GM23338 (cell line): ENCODE measurements at regions not wholly inside any gene's neighbourhood (a gene's known extent, or its start where the extent isn't known, plus 50 kb on each side); places are given as distances from the start of the nearest gene placed in this dataset.

Source experiments
- ATAC-seq: fragments of 200-7000 bp; cut with Tn5 transposase; 3 replicates; pipeline ENCODE4 v1.9.1; 2020
- DNase-seq: peaks from one replicate; pipeline ENCODE4 v3.0.0-alpha.2; 2015; ENCODE audit warnings: low spot score
- H2AFZ ChIP-seq: fragments of 200-600 bp; sonication (generic); 2 replicates; pipeline ENCODE4 v1.8.0; 2016; ENCODE audit warnings: antibody characterized with exemption, mild to moderate bottlenecking, moderate library complexity
- H3F3A ChIP-seq: fragments of 200-600 bp; sonication (generic); replicated peaks from 2 replicates; pipeline ENCODE4 v1.8.0; 2017; ENCODE audit warnings: antibody characterized with exemption, mixed run types, low read depth
- H3K27ac ChIP-seq: fragments of 200-600 bp; sonication (generic); 2 replicates; pipeline ENCODE4 v1.6.1; 2016; ENCODE audit warnings: low read depth
- H3K27me3 ChIP-seq: fragments of 200-600 bp; sonication (generic); 2 replicates; pipeline ENCODE4 v1.8.0; 2016; ENCODE audit warnings: mild to moderate bottlenecking, mixed run types, moderate library complexity; ENCODE audit not compliant: insufficient read depth
- H3K36me3 ChIP-seq: fragments of 200-600 bp; sonication (generic); 2 replicates; pipeline ENCODE4 v1.8.0; 2016; ENCODE audit warnings: mild to moderate bottlenecking; ENCODE audit not compliant: insufficient read depth
- H3K4me1 ChIP-seq: fragments of 200-600 bp; sonication (generic); 2 replicates; pipeline ENCODE4 v1.8.0; 2016; ENCODE audit warnings: mild to moderate bottlenecking, moderate library complexity; ENCODE audit not compliant: insufficient read depth
- H3K4me2 ChIP-seq: fragments of 200-600 bp; sonication (generic); 2 replicates; pipeline ENCODE4 v1.7.1; 2017; ENCODE audit warnings: mixed run types
- H3K4me3 ChIP-seq: fragments of 200-600 bp; sonication (generic); 2 replicates; pipeline ENCODE4 v1.6.1; 2016; ENCODE audit warnings: mixed run types
- H3K79me2 ChIP-seq: fragments of 200-600 bp; sonication (generic); replicated peaks from 2 replicates; pipeline ENCODE4 v1.8.0; 2017; ENCODE audit warnings: mild to moderate bottlenecking; ENCODE audit not compliant: insufficient read depth
- H3K9me2 ChIP-seq: fragments of 200-600 bp; sonication (generic); 2 replicates; pipeline ENCODE4 v1.8.0; 2017; ENCODE audit not compliant: insufficient read depth
- H4K20me1 ChIP-seq: fragments of 200-600 bp; sonication (generic); replicated peaks from 2 replicates; pipeline ENCODE4 v1.8.0; 2017; ENCODE audit warnings: mild to moderate bottlenecking; ENCODE audit not compliant: insufficient read depth
- H3K27ac Mint-ChIP-seq: 2 replicates; pipeline ENCODE4 v1.8.0; 2020; ENCODE audit warnings: inconsistent platforms, mild to moderate bottlenecking, moderate library complexity, mixed read lengths
- H3K27me3 Mint-ChIP-seq: 3 replicates; pipeline ENCODE4 v1.8.0; 2022; ENCODE audit warnings: low read depth, mild to moderate bottlenecking, moderate library complexity, mixed read lengths, inconsistent platforms; ENCODE audit not compliant: insufficient read depth, poor library complexity
- H3K36me3 Mint-ChIP-seq: 3 replicates; pipeline ENCODE4 v1.8.0; 2021; ENCODE audit warnings: low read depth, mild to moderate bottlenecking, inconsistent platforms, moderate library complexity, mixed read lengths
- H3K4me1 Mint-ChIP-seq: 3 replicates; pipeline ENCODE4 v1.8.0; 2020; ENCODE audit warnings: mild to moderate bottlenecking, inconsistent platforms, mixed read lengths
- H3K4me3 Mint-ChIP-seq: 3 replicates; pipeline ENCODE4 v1.8.0; 2021; ENCODE audit warnings: moderate library complexity, mild to moderate bottlenecking, inconsistent platforms, mixed read lengths
- H3K9me3 Mint-ChIP-seq: 3 replicates; pipeline ENCODE4 v1.8.0; 2020; ENCODE audit warnings: moderate library complexity, mild to moderate bottlenecking, inconsistent platforms, mixed read lengths
- CREB1 ChIP-seq: fragments of 250-450 bp; sonication (Bioruptor Pico); IDR thresholded peaks from 2 replicates; pipeline ENCODE4 v1.5.0; 2020; ENCODE audit warnings: low read depth, mild to moderate bottlenecking, moderate library complexity
- CTCF ChIP-seq, 2 experiments: fragments of 200-600 bp in 1 of 2; sonication (generic) in 1 of 2; conservative IDR thresholded peaks; 2 replicates each; pipeline versions ENCODE4 v1.5.1 to v1.6.1; 2016 to 2017; ENCODE audit warnings: antibody characterized with exemption in 2 of 2, low read depth in 2 of 2, mild to moderate bottlenecking in 2 of 2, moderate library complexity in 1 of 2
- ETS1 ChIP-seq: IDR thresholded peaks from 2 replicates; pipeline ENCODE4 v1.6.1; 2016; ENCODE audit warnings: antibody characterized with exemption
- EZH2 ChIP-seq: fragments of 200-600 bp; sonication (generic); IDR thresholded peaks from one replicate; pipeline ENCODE4 v1.8.0; 2017; ENCODE audit warnings: antibody characterized with exemption, mild to moderate bottlenecking, low read depth; ENCODE audit not compliant: unreplicated experiment
- EZH2phosphoT487 ChIP-seq: fragments of 200-600 bp; sonication (generic); IDR thresholded peaks from one replicate; pipeline ENCODE4 v1.8.1; 2018; ENCODE audit warnings: antibody characterized with exemption; ENCODE audit not compliant: unreplicated experiment
- JUNB ChIP-seq: IDR thresholded peaks from one replicate; pipeline ENCODE4 v1.6.1; 2016; ENCODE audit warnings: antibody characterized with exemption; ENCODE audit not compliant: unreplicated experiment
- NANOG ChIP-seq: IDR thresholded peaks from 2 replicates; pipeline ENCODE4 v1.6.1; 2016; ENCODE audit warnings: antibody characterized with exemption, borderline replicate concordance
- POLR2AphosphoS5 ChIP-seq: IDR thresholded peaks from 2 replicates; pipeline ENCODE4 v1.6.1; 2016; ENCODE audit warnings: antibody characterized with exemption, low read depth
- REST ChIP-seq: IDR thresholded peaks from one replicate; pipeline ENCODE4 v1.6.1; 2018; ENCODE audit warnings: antibody characterized with exemption; ENCODE audit not compliant: unreplicated experiment
- STAT1 ChIP-seq: IDR thresholded peaks from one replicate; pipeline ENCODE4 v1.6.1; 2016; ENCODE audit warnings: antibody characterized with exemption; ENCODE audit not compliant: unreplicated experiment
- ZNF114 ChIP-seq: fragments of 250-450 bp; sonication (Bioruptor Pico); IDR thresholded peaks from 2 replicates; pipeline ENCODE4 v1.5.0; 2020; ENCODE audit warnings: mild to moderate bottlenecking, moderate library complexity
- ZNF331 ChIP-seq: fragments of 250-450 bp; sonication (Bioruptor Pico); IDR thresholded peaks from 2 replicates; pipeline ENCODE4 v1.5.0; 2020; ENCODE audit warnings: low read depth, mild to moderate bottlenecking, moderate library complexity
- ZNF462 ChIP-seq: fragments of 250-450 bp; sonication (Bioruptor Pico); IDR thresholded peaks from 2 replicates; pipeline ENCODE4 v1.5.0; 2020; ENCODE audit warnings: mild to moderate bottlenecking, moderate library complexity

- Histone ChIP-seq H2AFZ (no peak overlapping the region), H3K79me2 (no peaks in the 10 kb centered on the region), H3K9me2 (no peaks in the 10 kb centered on the region), H3K4me2 (no peak overlapping the region), H4K20me1 (no peaks in the 10 kb centered on the region), H3K36me3 (no peaks in the 10 kb centered on the region), H3K4me3 (no peak overlapping the region), H3K27ac (no peak overlapping the region), H3K27me3 (no peaks in the 10 kb centered on the region), H3K4me1 (peaks cover 7% of the 10 kb centered on the region; the same call in 1 of the 2 replicates), H3F3A (no peaks in the 10 kb centered on the region)
- Mint-ChIP-seq H3K27ac (no peak overlapping the region), H3K27me3 (no peaks in the 10 kb centered on the region), H3K36me3 (no peaks in the 10 kb centered on the region), H3K4me3 (no peak overlapping the region), H3K9me3 (no peaks in the 10 kb centered on the region), H3K4me1 (peaks cover 4% of the 10 kb centered on the region)
- ATAC-seq (no peak), DNase-seq (no peak)
- TF ChIP-seq ZNF462 (CRISPR knock-in tag) (no peak), ZNF114 (CRISPR knock-in tag) (no peak), ZNF331 (no peak), POLR2AphosphoS5 (no peak), CTCF (conservative IDR thresholded peaks at IDR 0.05; ENCODE audit: low read depth in 2 of 2) (no peak), STAT1 (no peak), ETS1 (no peak), REST (no peak), CREB1 (CRISPR knock-in tag) (no peak), JUNB (no peak), NANOG (no peak), EZH2phosphoT487 (no peak), EZH2 (no peak)
These were observed 139.5 kb upstream of the RASGEF1B start for GRCh38 chr4:81611221-81611620.
